AG10803 (cell line): ENCODE measurements at regions not wholly inside any gene's neighbourhood (a gene's known extent, or its start where the extent isn't known, plus 50 kb on each side); places are given as distances from the start of the nearest gene placed in this dataset.

Experiments used
- DNase-seq: peaks from one replicate; pipeline ENCODE4 v3.0.0; 2010; ENCODE audit warnings: low read depth
- H3K4me3 ChIP-seq: 2 replicates; pipeline ENCODE4 v1.5.1; 2011; ENCODE audit warnings: mild to moderate bottlenecking, low read length, control low read depth
- CTCF ChIP-seq: conservative IDR thresholded peaks from 2 replicates; pipeline ENCODE4 v1.5.1; 2011; ENCODE audit warnings: mild to moderate bottlenecking, low read length, control low read depth, inconsistent platforms

GRCh38 chr12:65517656-65518210 lies 239.2 kb downstream of the MSRB3 start:
- TF ChIP-seq CTCF, result no peak
- H3K4me3 ChIP-seq, result no peak overlapping the region
- no peak for DNase-seq

- TF ChIP-seq CTCF, result no peak
- H3K4me3 ChIP-seq, result no peak overlapping the region
- DNase-seq, result peak; percentile 62
Observed at GRCh38 chr12:65518771-65519170, 240.3 kb downstream of the MSRB3 start.

GRCh38 chr12:65520658-65521057 lies 242.2 kb downstream of the MSRB3 start:
- no peak for DNase-seq
- TF ChIP-seq CTCF, result no peak

GRCh38 chr12:65522956-65523860 lies 244.7 kb downstream of the MSRB3 start:
- no peak for TF ChIP-seq CTCF
- H3K4me3 ChIP-seq, result no peak overlapping the region
- peak; percentile 52 for DNase-seq

More at GRCh38 chr12:65520658-65521057, 242.2 kb downstream of the MSRB3 start:
- no peak overlapping the region for H3K4me3 ChIP-seq

GRCh38 chr12:65524666-65525065 lies 246.2 kb downstream of the MSRB3 start:
- no peak for TF ChIP-seq CTCF
- peak; percentile 88 for DNase-seq
- H3K4me3 ChIP-seq, result no peak overlapping the region

GRCh38 chr12:65525491-65526141 lies 247.1 kb downstream of the MSRB3 start:
- TF ChIP-seq CTCF, result no peak
- H3K4me3 ChIP-seq, result no peak overlapping the region
- peak; percentile 96 for DNase-seq
